ENCODE measurements at regions not wholly inside any gene's neighbourhood (a gene's known extent, or its start where the extent isn't known, plus 50 kb on each side); places are given as distances from the start of the nearest gene placed in this dataset.

DNA sequence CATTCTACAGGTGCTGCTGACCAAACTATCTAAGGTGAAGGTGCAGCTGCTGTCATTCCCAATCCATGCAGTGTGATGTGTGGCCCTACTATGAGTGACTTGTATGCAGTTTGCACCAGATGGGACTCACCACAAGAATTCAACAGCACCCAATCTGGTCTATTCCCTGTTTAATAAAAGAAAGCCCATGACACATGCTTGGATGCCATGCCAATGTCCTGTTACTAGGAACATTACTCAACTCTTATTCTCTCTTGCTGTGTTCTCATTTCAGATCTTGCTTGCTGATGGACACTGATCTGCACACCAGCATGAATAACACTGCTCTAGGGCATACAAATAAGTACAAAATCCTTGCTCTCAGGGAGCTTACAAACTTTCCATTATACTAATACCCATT lies 221.6 kb upstream of the CDYL start:
- Histone ChIP-seq H3K36me3 (ENCODE audit: control insufficient read depth, insufficient read depth, low read length) (no peaks in the 10 kb centered on the region), H3K9ac (ENCODE audit: low read depth, low read length) (no peak overlapping the region), H3K4me3 (ENCODE audit: low read depth, low read length) (no peak overlapping the region), H3K27ac (ENCODE audit: low read depth, low read length) (no peak overlapping the region), H3K4me1 (ENCODE audit: control insufficient read depth, insufficient read depth, low read length) (no peaks in the 10 kb centered on the region), H3K27me3 (ENCODE audit: control insufficient read depth, insufficient read depth, low read length) (no peaks in the 10 kb centered on the region), H3K9me3 (ENCODE audit: control insufficient read depth, insufficient read depth, low read length) (no peaks in the 10 kb centered on the region)

DNA sequence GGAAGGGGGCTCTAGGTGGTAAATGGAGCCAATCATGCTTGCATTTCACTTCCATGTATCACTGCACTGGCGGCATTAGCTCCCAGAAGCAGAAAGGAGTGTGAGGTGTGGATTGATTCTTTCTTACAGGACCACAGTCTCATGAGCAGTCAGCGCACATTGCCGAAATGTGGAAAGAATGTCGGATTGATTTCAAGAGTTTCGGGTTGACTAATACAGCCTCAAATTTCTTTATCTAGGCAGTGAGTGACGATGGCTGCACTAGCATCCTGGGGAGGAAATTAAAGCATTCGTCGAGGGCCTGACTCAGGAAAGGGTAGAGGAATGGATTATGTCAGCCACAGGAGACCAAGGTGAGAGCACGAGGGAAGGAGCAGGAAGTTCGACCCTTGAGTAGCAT lies 222.8 kb upstream of the CDYL start:
- H3K27me3 ChIP-seq (ENCODE audit: control insufficient read depth, insufficient read depth, low read length) = no peaks in the 10 kb centered on the region
- no peaks in the 10 kb centered on the region for H3K9me3 ChIP-seq (ENCODE audit: control insufficient read depth, insufficient read depth, low read length)
- H3K27ac ChIP-seq (ENCODE audit: low read depth, low read length) = no peak overlapping the region
- no peaks in the 10 kb centered on the region for H3K36me3 ChIP-seq (ENCODE audit: control insufficient read depth, insufficient read depth, low read length)
- H3K4me1 ChIP-seq (ENCODE audit: control insufficient read depth, insufficient read depth, low read length) = no peaks in the 10 kb centered on the region
- H3K9ac ChIP-seq (ENCODE audit: low read depth, low read length) = no peak overlapping the region
- H3K4me3 ChIP-seq (ENCODE audit: low read depth, low read length) = no peak overlapping the region

DNA sequence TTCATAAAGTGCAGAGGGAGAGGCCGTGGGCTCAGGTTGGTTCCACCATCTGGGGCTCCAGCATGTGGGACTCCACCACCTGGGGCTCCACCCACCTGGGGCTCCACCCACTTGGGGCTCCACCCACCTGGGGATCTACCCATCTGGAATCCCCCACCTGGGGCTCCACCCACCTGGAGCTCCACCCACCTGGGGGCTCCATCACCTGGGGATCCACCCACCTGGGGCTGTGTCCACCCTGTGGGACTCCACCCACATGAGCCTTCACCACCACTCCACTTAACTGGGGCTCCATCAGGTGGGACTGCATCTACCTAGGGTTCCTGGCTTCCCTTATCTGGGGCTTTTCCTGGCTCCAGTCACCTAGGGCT lies 226.0 kb upstream of the CDYL start:
- Histone ChIP-seq H3K4me1 (ENCODE audit: control insufficient read depth, insufficient read depth, low read length) (no peaks in the 10 kb centered on the region), H3K36me3 (ENCODE audit: control insufficient read depth, insufficient read depth, low read length) (no peaks in the 10 kb centered on the region), H3K27me3 (ENCODE audit: control insufficient read depth, insufficient read depth, low read length) (no peaks in the 10 kb centered on the region), H3K9ac (ENCODE audit: low read depth, low read length) (no peak overlapping the region), H3K4me3 (ENCODE audit: low read depth, low read length) (no peak overlapping the region), H3K9me3 (ENCODE audit: control insufficient read depth, insufficient read depth, low read length) (no peaks in the 10 kb centered on the region), H3K27ac (ENCODE audit: low read depth, low read length) (no peak overlapping the region)

DNA sequence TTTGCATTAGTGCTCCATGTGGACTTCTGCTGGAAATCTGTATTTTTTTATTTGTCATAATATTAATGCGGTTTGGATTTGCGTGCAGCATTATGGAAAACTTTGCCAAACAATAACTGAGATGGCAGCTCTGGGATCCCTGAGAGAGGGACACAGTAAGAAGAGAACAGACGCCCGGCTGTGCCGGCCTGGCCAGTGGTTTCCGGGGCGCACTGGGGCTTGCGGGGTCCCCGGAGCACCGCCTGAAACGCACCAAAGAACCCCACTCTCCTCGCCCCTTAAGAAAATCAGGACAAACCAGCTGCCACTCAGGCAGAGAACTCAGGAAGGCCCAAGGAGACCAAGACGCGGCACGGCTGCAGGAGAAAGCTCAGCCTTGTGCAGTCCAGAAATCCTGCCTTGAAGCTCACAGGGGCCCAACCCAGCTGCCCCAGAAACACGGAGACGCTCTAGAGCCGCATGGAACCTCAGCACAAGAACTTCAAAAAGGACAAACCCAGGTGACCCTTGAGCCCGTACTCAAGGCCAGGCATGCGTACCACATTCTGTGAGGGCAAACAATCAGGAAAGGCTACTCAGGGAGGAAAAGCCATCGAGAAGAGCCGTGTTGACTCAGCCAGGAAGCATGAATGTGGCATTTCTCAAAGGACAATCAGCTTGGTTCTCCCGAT lies 226.5 kb upstream of the CDYL start:
- Histone ChIP-seq H3K27me3 (ENCODE audit: control insufficient read depth, insufficient read depth, low read length) (no peaks in the 10 kb centered on the region), H3K36me3 (ENCODE audit: control insufficient read depth, insufficient read depth, low read length) (no peaks in the 10 kb centered on the region), H3K9me3 (ENCODE audit: control insufficient read depth, insufficient read depth, low read length) (no peaks in the 10 kb centered on the region), H3K4me3 (ENCODE audit: low read depth, low read length) (no peak overlapping the region), H3K9ac (ENCODE audit: low read depth, low read length) (no peak overlapping the region), H3K4me1 (ENCODE audit: control insufficient read depth, insufficient read depth, low read length) (no peaks in the 10 kb centered on the region), H3K27ac (ENCODE audit: low read depth, low read length) (no peak overlapping the region)

DNA sequence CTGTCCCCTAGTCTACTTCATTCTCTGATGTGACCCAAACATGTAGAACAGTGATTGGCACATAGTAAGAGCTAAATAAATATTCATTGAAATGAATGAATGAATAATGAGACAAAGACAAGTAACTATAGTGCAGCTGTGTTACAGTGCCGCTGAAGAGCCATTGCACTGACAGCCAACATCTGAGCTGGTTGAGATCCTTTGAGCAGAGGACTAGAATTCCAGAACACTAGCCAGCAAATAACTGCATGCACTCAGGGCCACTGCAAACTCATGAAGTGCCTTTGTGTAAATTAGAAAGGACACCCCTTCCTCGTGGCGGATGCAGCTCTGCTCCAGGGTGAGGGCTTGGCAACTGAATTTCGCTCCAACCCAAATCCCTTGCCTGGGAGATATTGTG lies 230.3 kb upstream of the CDYL start:
- no peaks in the 10 kb centered on the region for H3K4me1 ChIP-seq (ENCODE audit: control insufficient read depth, insufficient read depth, low read length)
- H3K9ac ChIP-seq (ENCODE audit: low read depth, low read length) = no peak overlapping the region
- no peaks in the 10 kb centered on the region for H3K27me3 ChIP-seq (ENCODE audit: control insufficient read depth, insufficient read depth, low read length)
- no peak overlapping the region for H3K27ac ChIP-seq (ENCODE audit: low read depth, low read length)
- H3K9me3 ChIP-seq (ENCODE audit: control insufficient read depth, insufficient read depth, low read length) = no peaks in the 10 kb centered on the region
- no peak overlapping the region for H3K4me3 ChIP-seq (ENCODE audit: low read depth, low read length)
- no peaks in the 10 kb centered on the region for H3K36me3 ChIP-seq (ENCODE audit: control insufficient read depth, insufficient read depth, low read length)

DNA sequence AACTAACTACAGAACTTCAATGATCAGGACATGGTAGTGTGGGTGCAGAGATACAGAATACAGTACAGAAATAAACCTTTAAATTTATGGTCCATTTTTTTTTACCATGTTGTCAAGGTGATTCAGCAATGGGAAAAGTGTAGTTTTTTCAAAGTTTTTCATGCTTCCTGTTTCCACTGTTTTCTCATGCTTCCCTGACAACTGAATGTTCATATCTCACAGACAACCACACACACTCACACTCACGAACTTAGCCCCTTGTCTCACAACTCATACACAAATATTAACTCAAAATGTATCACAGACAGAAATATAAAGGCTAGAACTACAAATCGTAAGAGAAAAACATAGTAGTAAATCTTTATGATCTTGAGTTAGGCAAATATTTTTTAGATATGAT lies 232.6 kb upstream of the CDYL start:
- H3K27ac ChIP-seq (ENCODE audit: low read depth, low read length) = no peak overlapping the region
- H3K36me3 ChIP-seq (ENCODE audit: control insufficient read depth, insufficient read depth, low read length) = no peaks in the 10 kb centered on the region
- no peaks in the 10 kb centered on the region for H3K9me3 ChIP-seq (ENCODE audit: control insufficient read depth, insufficient read depth, low read length)
- no peaks in the 10 kb centered on the region for H3K4me1 ChIP-seq (ENCODE audit: control insufficient read depth, insufficient read depth, low read length)
- no peaks in the 10 kb centered on the region for H3K27me3 ChIP-seq (ENCODE audit: control insufficient read depth, insufficient read depth, low read length)
- no peak overlapping the region for H3K9ac ChIP-seq (ENCODE audit: low read depth, low read length)
- H3K4me3 ChIP-seq (ENCODE audit: low read depth, low read length) = no peak overlapping the region

DNA sequence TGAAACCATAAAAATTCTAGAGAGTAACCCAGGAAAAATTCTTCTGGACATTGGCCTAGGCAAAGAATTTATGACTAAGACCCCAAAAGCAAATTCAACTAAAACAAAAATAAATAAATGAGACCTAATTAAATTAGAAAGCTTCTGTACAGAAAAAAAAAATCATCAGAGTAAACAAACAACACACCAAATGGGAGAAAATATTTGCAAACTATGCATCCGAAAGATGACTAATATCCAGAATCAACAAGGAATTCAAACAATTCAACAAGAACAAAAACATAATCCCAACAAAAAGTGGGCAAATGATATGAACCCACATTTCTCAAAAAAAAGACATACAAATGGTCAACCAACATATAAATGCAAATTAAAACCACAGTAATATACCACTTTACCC lies 242.6 kb upstream of the CDYL start:
- Histone ChIP-seq H3K27me3 (ENCODE audit: control insufficient read depth, insufficient read depth, low read length) (no peaks in the 10 kb centered on the region), H3K9me3 (ENCODE audit: control insufficient read depth, insufficient read depth, low read length) (no peaks in the 10 kb centered on the region), H3K4me3 (ENCODE audit: low read depth, low read length) (no peak overlapping the region), H3K27ac (ENCODE audit: low read depth, low read length) (no peak overlapping the region), H3K4me1 (ENCODE audit: control insufficient read depth, insufficient read depth, low read length) (peaks cover 6% of the 10 kb centered on the region; the same call in 1 of the 2 replicates), H3K36me3 (ENCODE audit: control insufficient read depth, insufficient read depth, low read length) (no peaks in the 10 kb centered on the region), H3K9ac (ENCODE audit: low read depth, low read length) (no peak overlapping the region)

DNA sequence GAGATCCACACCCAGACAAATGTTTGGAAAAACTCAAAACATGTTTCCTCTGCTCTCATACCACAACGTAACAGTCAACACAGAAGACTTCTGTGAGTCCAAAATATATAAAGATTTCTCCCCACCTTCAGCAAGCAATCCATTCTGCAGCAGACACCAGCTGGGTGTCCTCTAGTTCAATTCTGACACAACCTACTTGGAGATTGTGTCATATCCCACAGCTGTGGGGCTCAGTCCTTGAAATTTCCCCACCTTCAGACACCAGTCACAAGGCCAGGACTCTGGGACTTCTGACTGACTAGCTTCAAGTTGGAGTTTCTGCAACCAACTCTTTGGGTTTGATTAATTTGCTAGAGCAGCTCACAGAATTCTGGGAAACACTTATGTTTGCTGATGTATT lies 244.8 kb upstream of the CDYL start:
- H3K27me3 ChIP-seq (ENCODE audit: control insufficient read depth, insufficient read depth, low read length) = no peaks in the 10 kb centered on the region

DNA sequence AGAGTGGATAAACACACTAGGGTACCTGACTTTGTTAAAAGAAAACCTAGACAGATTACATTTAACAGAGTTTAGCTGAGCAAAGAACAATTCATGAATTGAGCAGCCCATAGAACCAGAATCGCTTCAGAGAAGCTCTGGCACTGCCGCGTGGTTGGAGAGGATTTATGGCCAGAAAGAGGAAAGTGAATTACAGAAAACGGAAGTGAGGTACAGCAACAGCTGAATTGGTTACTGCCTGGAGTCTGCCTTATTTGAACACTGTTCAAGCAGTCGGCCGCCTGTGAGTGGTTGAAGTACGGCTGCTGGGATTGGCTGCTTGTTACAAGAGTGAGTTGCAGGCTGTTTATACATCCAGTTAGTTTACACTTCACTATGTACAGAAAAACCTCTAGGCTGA lies 253.8 kb upstream of the CDYL start:
- no peak overlapping the region for H3K4me3 ChIP-seq (ENCODE audit: low read depth, low read length)

More for the DNA sequence above, 244.8 kb upstream of the CDYL start:
- H3K9me3 ChIP-seq (ENCODE audit: control insufficient read depth, insufficient read depth, low read length) = no peaks in the 10 kb centered on the region
- H3K4me3 ChIP-seq (ENCODE audit: low read depth, low read length) = no peak overlapping the region
- no peak overlapping the region for H3K9ac ChIP-seq (ENCODE audit: low read depth, low read length)
- peaks cover 6% of the 10 kb centered on the region; the same call in 1 of the 2 replicates for H3K4me1 ChIP-seq (ENCODE audit: control insufficient read depth, insufficient read depth, low read length)
- no peaks in the 10 kb centered on the region for H3K36me3 ChIP-seq (ENCODE audit: control insufficient read depth, insufficient read depth, low read length)
- no peak overlapping the region for H3K27ac ChIP-seq (ENCODE audit: low read depth, low read length)

DNA sequence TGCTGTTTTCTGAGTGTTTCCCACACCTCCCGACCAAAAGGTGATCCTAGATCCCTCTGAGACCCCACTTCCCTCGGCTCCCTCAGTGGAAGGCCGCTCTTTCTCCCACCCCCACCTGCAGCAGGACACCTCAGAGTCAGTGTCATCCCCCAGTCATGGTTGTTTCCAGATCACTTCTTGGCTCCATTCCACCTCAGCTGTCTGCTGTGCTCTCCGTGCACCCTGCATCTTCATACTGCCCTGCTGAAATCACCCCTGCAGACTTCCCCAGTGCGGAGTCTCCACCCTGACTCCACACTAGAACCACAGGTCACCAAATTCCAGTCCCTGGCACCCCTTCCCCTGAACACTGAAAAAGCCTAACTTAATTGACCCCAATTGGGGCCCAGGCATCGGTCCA lies 255.1 kb upstream of the CDYL start:
- H3K9ac ChIP-seq (ENCODE audit: low read depth, low read length) = no peak overlapping the region
- H3K27ac ChIP-seq (ENCODE audit: low read depth, low read length) = no peak overlapping the region
- H3K36me3 ChIP-seq (ENCODE audit: control insufficient read depth, insufficient read depth, low read length) = no peaks in the 10 kb centered on the region
- H3K4me1 ChIP-seq (ENCODE audit: control insufficient read depth, insufficient read depth, low read length) = no peaks in the 10 kb centered on the region
- H3K4me3 ChIP-seq (ENCODE audit: low read depth, low read length) = no peak overlapping the region
- no peaks in the 10 kb centered on the region for H3K9me3 ChIP-seq (ENCODE audit: control insufficient read depth, insufficient read depth, low read length)
- H3K27me3 ChIP-seq (ENCODE audit: control insufficient read depth, insufficient read depth, low read length) = no peaks in the 10 kb centered on the region

More for the DNA sequence above, 253.8 kb upstream of the CDYL start:
- no peaks in the 10 kb centered on the region for H3K9me3 ChIP-seq (ENCODE audit: control insufficient read depth, insufficient read depth, low read length)
- H3K4me1 ChIP-seq (ENCODE audit: control insufficient read depth, insufficient read depth, low read length) = no peaks in the 10 kb centered on the region
- H3K9ac ChIP-seq (ENCODE audit: low read depth, low read length) = no peak overlapping the region
- no peak overlapping the region for H3K27ac ChIP-seq (ENCODE audit: low read depth, low read length)
- H3K36me3 ChIP-seq (ENCODE audit: control insufficient read depth, insufficient read depth, low read length) = no peaks in the 10 kb centered on the region
- no peaks in the 10 kb centered on the region for H3K27me3 ChIP-seq (ENCODE audit: control insufficient read depth, insufficient read depth, low read length)

DNA sequence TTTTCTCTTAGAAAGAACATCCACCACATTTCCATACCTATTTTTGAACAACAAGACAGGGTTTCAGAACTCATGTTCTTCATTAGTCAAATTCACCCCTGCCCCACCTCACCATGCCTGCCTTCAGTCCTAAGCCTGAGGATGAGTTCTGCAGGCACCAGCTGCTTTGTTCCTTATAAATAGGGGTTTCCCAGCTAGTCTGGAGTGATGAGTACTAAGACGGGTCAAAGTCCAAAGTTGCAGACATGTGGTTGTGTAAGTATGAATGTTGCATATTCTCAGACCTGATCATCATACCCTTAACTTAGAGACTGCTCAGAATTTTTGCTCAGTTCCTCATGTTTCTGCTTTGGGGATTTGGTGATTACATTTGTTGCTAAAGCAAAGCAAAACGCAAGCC lies 257.7 kb upstream of the CDYL start:
- Histone ChIP-seq H3K27me3 (ENCODE audit: control insufficient read depth, insufficient read depth, low read length) (no peaks in the 10 kb centered on the region), H3K27ac (ENCODE audit: low read depth, low read length) (no peak overlapping the region), H3K4me3 (ENCODE audit: low read depth, low read length) (no peak overlapping the region), H3K9ac (ENCODE audit: low read depth, low read length) (no peak overlapping the region), H3K4me1 (ENCODE audit: control insufficient read depth, insufficient read depth, low read length) (no peaks in the 10 kb centered on the region), H3K36me3 (ENCODE audit: control insufficient read depth, insufficient read depth, low read length) (no peaks in the 10 kb centered on the region), H3K9me3 (ENCODE audit: control insufficient read depth, insufficient read depth, low read length) (no peaks in the 10 kb centered on the region)

DNA sequence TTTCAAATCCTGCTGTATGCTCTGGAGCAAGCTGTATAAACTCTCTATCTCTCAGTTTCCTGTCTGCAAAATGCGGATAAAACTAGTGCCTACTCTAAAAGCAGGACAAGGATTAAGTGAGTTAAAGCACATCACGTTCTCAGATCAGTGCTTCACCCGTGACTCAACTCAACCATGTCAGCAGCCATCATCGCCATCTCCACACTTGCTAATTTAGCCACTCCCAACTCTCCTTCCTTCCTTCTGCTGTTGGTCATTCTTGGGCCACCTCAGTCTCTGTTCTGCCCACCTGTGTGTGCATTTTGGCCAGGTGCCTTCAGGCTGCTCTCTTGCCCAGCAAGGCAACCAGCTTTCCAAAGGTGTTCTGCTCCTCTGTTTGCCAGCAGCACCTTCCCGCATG lies 260.0 kb upstream of the CDYL start:
- H3K4me1 ChIP-seq (ENCODE audit: control insufficient read depth, insufficient read depth, low read length) = no peaks in the 10 kb centered on the region
- H3K36me3 ChIP-seq (ENCODE audit: control insufficient read depth, insufficient read depth, low read length) = no peaks in the 10 kb centered on the region
- no peak overlapping the region for H3K27ac ChIP-seq (ENCODE audit: low read depth, low read length)
- no peaks in the 10 kb centered on the region for H3K27me3 ChIP-seq (ENCODE audit: control insufficient read depth, insufficient read depth, low read length)
- no peak overlapping the region for H3K4me3 ChIP-seq (ENCODE audit: low read depth, low read length)
- H3K9ac ChIP-seq (ENCODE audit: low read depth, low read length) = no peak overlapping the region
- H3K9me3 ChIP-seq (ENCODE audit: control insufficient read depth, insufficient read depth, low read length) = no peaks in the 10 kb centered on the region
